Astrocyte of the cerebellum (primary cell): ENCODE measurements at regions not wholly inside any gene's neighbourhood (a gene's known extent, or its start where the extent isn't known, plus 50 kb on each side); places are given as distances from the start of the nearest gene placed in this dataset.
A peak's percentile ranks its signal among the peaks of the same experiment; 100 is the strongest.

ENCODE experiments used
- DNase-seq: peaks from one replicate; pipeline ENCODE4 v3.0.0-alpha.2; 2011; ENCODE audit warnings: low read depth
- H3K4me3 ChIP-seq: 2 replicates; pipeline ENCODE4 v1.5.1; 2011; ENCODE audit warnings: mild to moderate bottlenecking, low read depth, low read length, moderate library complexity
- CTCF ChIP-seq: IDR thresholded peaks from 2 replicates; pipeline ENCODE4 v1.5.1; 2012; ENCODE audit warnings: low read length, low read depth, moderate library complexity, mild to moderate bottlenecking; ENCODE audit errors: missing control alignments
- in situ Hi-C: cut with HindIII; loops from 2 replicates; pipeline ENCODE4 v1.10.0; 2017; ENCODE audit warnings: low sequenced_read_pairs

- no peak for DNase-seq
- H3K4me3 ChIP-seq = no peak overlapping the region
- no peak for TF ChIP-seq CTCF
- in situ Hi-C loops = no loop called here
These were observed 238.7 kb downstream of the BMP7 start for GRCh38 chr20:57027777-57028176.

GRCh38 chr20:57030611-57031600 is 235.5 kb downstream of the BMP7 start:
- peak; percentile 83 for DNase-seq
- in situ Hi-C loops = no loop called here
- H3K4me3 ChIP-seq = no peak overlapping the region
- TF ChIP-seq CTCF = no peak

- TF ChIP-seq CTCF = no peak
- in situ Hi-C loops = no loop called here
- H3K4me3 ChIP-seq = no peak overlapping the region
- DNase-seq = no peak
These were observed 234.5 kb downstream of the BMP7 start for GRCh38 chr20:57031867-57032355.

- DNase-seq = no peak
- no peak overlapping the region for H3K4me3 ChIP-seq
- in situ Hi-C loops = no loop called here
- no peak for TF ChIP-seq CTCF
These were observed 233.6 kb downstream of the BMP7 start for GRCh38 chr20:57032847-57033246.

- DNase-seq = no peak
- in situ Hi-C loops = no loop called here
These were observed 232.4 kb downstream of the BMP7 start for GRCh38 chr20:57034001-57034400.

GRCh38 chr20:57037689-57038088 is 228.8 kb downstream of the BMP7 start:
- in situ Hi-C loops = no loop called here
- no peak for TF ChIP-seq CTCF
- no peak for DNase-seq
- H3K4me3 ChIP-seq = no peak overlapping the region

More at GRCh38 chr20:57034001-57034400, 232.4 kb downstream of the BMP7 start:
- no peak for TF ChIP-seq CTCF
- no peak overlapping the region for H3K4me3 ChIP-seq
